Endothelial cell of umbilical vein (primary cell): ENCODE measurements at regions not wholly inside any gene's neighbourhood (a gene's known extent, or its start where the extent isn't known, plus 50 kb on each side); places are given as distances from the start of the nearest gene placed in this dataset.

Experiments
- BruUV-seq: library from RNA; stranded (reverse); fragments of 400-500 nt; replicated peaks from 2 replicates; lab custom pipeline; 2021; lab: Mats Ljungman, UMichigan
- CTCF ChIA-PET: fragments of 300-600, 350-600 bp; sonication (Branson Sonifier 250); formaldehyde crosslinking; loops from one replicate; lab custom pipeline; 2021; ENCODE audit warnings: antibody characterized with exemption, inconsistent platforms; lab: Charles Lee
- POLR2A ChIA-PET: fragments of 300-600, 350-600 bp; sonication (Branson Sonifier 250); formaldehyde crosslinking; loops from one replicate; lab custom pipeline; 2021; ENCODE audit warnings: antibody characterized with exemption, inconsistent platforms; lab: Charles Lee
- DNase-seq: peaks from one replicate; pipeline ENCODE4 v3.0.0-alpha.2; 2011; ENCODE audit warnings: low read depth, low spot score
- FAIRE-seq: peaks from 2 replicates; lab custom pipeline; 2011; peaks lifted over from hg19 to GRCh38; lab: Jason Lieb, UNC
- H2AFZ ChIP-seq: 2 replicates; pipeline ENCODE4 v1.6.0; 2012; ENCODE audit warnings: low read depth, low read length, control low read depth, inconsistent platforms
- H3K27ac ChIP-seq: 2 replicates; pipeline ENCODE4 v1.5.1; 2011; ENCODE audit warnings: low read depth, mild to moderate bottlenecking, control low read depth, low read length, moderate library complexity; ENCODE audit not compliant: insufficient read depth
- H3K27me3 ChIP-seq, 2 experiments: 2 replicates each; pipeline versions ENCODE4 v1.6.0 to v1.6.1; 2011; ENCODE audit warnings: low read length in 2 of 2, mixed read lengths in 1 of 2; ENCODE audit not compliant: control insufficient read depth in 2 of 2, insufficient read depth in 2 of 2
- H3K36me3 ChIP-seq, 2 experiments: 2 replicates in 1 of 2; 3 replicates in 1 of 2; pipeline ENCODE4 v1.5.1; 2011; ENCODE audit warnings: low read length in 2 of 2, mild to moderate bottlenecking in 1 of 2, moderate library complexity in 1 of 2; ENCODE audit not compliant: control insufficient read depth in 2 of 2, insufficient read depth in 2 of 2; ENCODE audit errors: extremely low read depth in 1 of 2
- H3K4me1 ChIP-seq: 3 replicates; pipeline ENCODE4 v1.5.1; 2011; ENCODE audit warnings: mild to moderate bottlenecking, low read length; ENCODE audit not compliant: control insufficient read depth, insufficient read depth; ENCODE audit errors: extremely low read depth
- H3K4me2 ChIP-seq: 2 replicates; pipeline ENCODE4 v1.6.1; 2011; ENCODE audit warnings: low read length, control low read depth, mixed read lengths; ENCODE audit not compliant: insufficient read depth
- H3K4me3 ChIP-seq, 3 experiments: fragments of 200-600 bp in 1 of 3; sonication (generic), shearing (Covaris generic) in 1 of 3; replicated peaks in 1 of 3; 2 replicates each; pipeline ENCODE4 v1.5.1; 2011 to 2016; ENCODE audit warnings: control low read depth in 3 of 3, low read length in 3 of 3, mild to moderate bottlenecking in 2 of 3, inconsistent platforms in 1 of 3, low read depth in 1 of 3, moderate library complexity in 1 of 3; ENCODE audit not compliant: insufficient read depth in 1 of 3
- H3K79me2 ChIP-seq: 2 replicates; pipeline ENCODE4 v1.6.0; 2012; ENCODE audit warnings: low read length, inconsistent platforms; ENCODE audit not compliant: control insufficient read depth, insufficient read depth
- H3K9ac ChIP-seq: replicated peaks from 2 replicates; pipeline ENCODE3; 2011; ENCODE audit warnings: low read length, control low read depth; ENCODE audit not compliant: insufficient read depth; ENCODE audit errors: extremely low read depth
- H3K9me1 ChIP-seq: replicated peaks from 3 replicates; pipeline ENCODE4 v1.6.0; 2011; ENCODE audit warnings: mild to moderate bottlenecking, low read length; ENCODE audit not compliant: control insufficient read depth, insufficient read depth; ENCODE audit errors: extremely low read depth
- H3K9me3 ChIP-seq: replicated peaks from 2 replicates; pipeline ENCODE4 v1.5.1; 2012; ENCODE audit warnings: low read length, inconsistent platforms; ENCODE audit not compliant: control insufficient read depth, insufficient read depth
- H4K20me1 ChIP-seq: replicated peaks from 2 replicates; pipeline ENCODE3; 2011; ENCODE audit warnings: mild to moderate bottlenecking, low read length; ENCODE audit not compliant: control insufficient read depth, insufficient read depth; ENCODE audit errors: extremely low read depth
- CTCF ChIP-seq, 2 donors: IDR thresholded peaks; 1 replicate in 1 of 2; 2 replicates in 1 of 2; pipeline ENCODE4 v1.5.1; 2011; ENCODE audit warnings: low read length in 2 of 2, mild to moderate bottlenecking in 2 of 2, moderate library complexity in 2 of 2, control low read depth in 1 of 2, inconsistent platforms in 1 of 2, low read depth in 1 of 2; ENCODE audit not compliant: insufficient read depth in 1 of 2; ENCODE audit errors: extremely low read depth in 1 of 2
- EZH2 ChIP-seq: IDR thresholded peaks from 2 replicates; pipeline ENCODE4 v1.6.1; 2012; ENCODE audit warnings: borderline replicate concordance, low read depth, mild to moderate bottlenecking, moderate library complexity, low read length, inconsistent platforms; ENCODE audit not compliant: severe bottlenecking
- FOS ChIP-seq: IDR thresholded peaks from 2 replicates; pipeline ENCODE4 v1.6.1; 2011; ENCODE audit warnings: mild to moderate bottlenecking, low read length, moderate library complexity, borderline replicate concordance; ENCODE audit not compliant: insufficient read depth
- GATA2 ChIP-seq: IDR thresholded peaks from 2 replicates; pipeline ENCODE4 v1.7.0; 2011; ENCODE audit warnings: low read depth, mild to moderate bottlenecking, moderate library complexity, mixed read lengths, low read length; ENCODE audit not compliant: insufficient read length, insufficient read depth
- JUN ChIP-seq: IDR thresholded peaks from 2 replicates; pipeline ENCODE4 v1.6.1; 2011; ENCODE audit warnings: borderline replicate concordance, low read depth; ENCODE audit not compliant: insufficient read length, insufficient read depth
- MAX ChIP-seq: IDR thresholded peaks from 2 replicates; pipeline ENCODE4 v1.6.1; 2011; ENCODE audit not compliant: insufficient read depth, insufficient read length
- MYC ChIP-seq: IDR thresholded peaks from one replicate; pipeline ENCODE4 v1.6.1; 2011; ENCODE audit warnings: mild to moderate bottlenecking, low read depth, low read length
- POLR2A ChIP-seq: IDR thresholded peaks from 2 replicates; pipeline ENCODE4 v1.6.1; 2012; ENCODE audit warnings: low read depth, mild to moderate bottlenecking, control low read depth, low read length
- POLR2AphosphoS5 ChIP-seq: IDR thresholded peaks from 2 replicates; pipeline ENCODE4 v1.6.1; 2012; ENCODE audit warnings: low read depth, mild to moderate bottlenecking, control low read depth, low read length, moderate library complexity; ENCODE audit not compliant: insufficient read depth
- dilution Hi-C: fragments of 300-500 bp; cut with MboI; formaldehyde crosslinking; loops from one replicate; pipeline ENCODE4 v1.15.0; 2019; ENCODE audit warnings: low sequenced_read_pairs; ENCODE audit not compliant: extremely low pct_ligation_motif_present
- intact Hi-C: fragments of 100-400 bp; cut with micrococcal nuclease; formaldehyde crosslinking; loops from one replicate; pipeline ENCODE4 v1.10.0; 2022

GRCh38 chr17:55986817-55987216, 166.5 kb upstream of the ANKFN1 start:
- BruUV-seq: no TSS peak
- CTCF ChIA-PET: no interaction called here
- dilution Hi-C loops: no loop called here

More at GRCh38 chr17:55986817-55987216, 166.5 kb upstream of the ANKFN1 start:
- POLR2A ChIA-PET: no interaction called here
- Histone ChIP-seq H3K36me3 (no peaks in the 10 kb centered on the region), H3K9me3 (no peaks in the 10 kb centered on the region), H3K27ac (no peak overlapping the region), H3K9me1 (no peaks in the 10 kb centered on the region), H4K20me1 (no peaks in the 10 kb centered on the region), H3K27me3 (no peaks in the 10 kb centered on the region), H2AFZ (no peak overlapping the region), H3K4me2 (no peak overlapping the region), H3K79me2 (no peaks in the 10 kb centered on the region), H3K4me3 (no peak overlapping the region), H3K4me1 (no peaks in the 10 kb centered on the region), H3K9ac (no peak overlapping the region)
- TF ChIP-seq JUN (no peak), CTCF (IDR thresholded peaks at IDR 0.05; ENCODE audit: extremely low read depth in 1 of 2, insufficient read depth in 1 of 2, low read depth in 1 of 2, low read length in 2 of 2) (no peak), POLR2A (no peak), MAX (no peak), FOS (no peak), MYC (no peak), EZH2 (no peak), POLR2AphosphoS5 (no peak), GATA2 (no peak)
- DNase-seq (no peak), FAIRE-seq (no peak)
- intact Hi-C loops: no loop called here
